HCT116 (cell line): ENCODE measurements at regions not wholly inside any gene's neighbourhood (a gene's known extent, or its start where the extent isn't known, plus 50 kb on each side); places are given as distances from the start of the nearest gene placed in this dataset.

Experiments
- ATAC-seq: fragments of 200-7000 bp; cut with Tn5 transposase; 2 replicates; pipeline ENCODE4 v1.9.1; 2020; ENCODE audit warnings: mild to moderate bottlenecking, moderate library complexity
- BruUV-seq: library from RNA; stranded (reverse); fragments of 400-500 nt; replicated peaks from 2 replicates; lab custom pipeline; 2021; lab: Mats Ljungman, UMichigan
- CTCF ChIA-PET: fragments of 300-600 bp; sonication (Branson Sonifier 250); formaldehyde crosslinking; loops from one replicate; lab custom pipeline; 2021; ENCODE audit warnings: antibody characterized with exemption; lab: Charles Lee
- POLR2A ChIA-PET: fragments of 300-600, 350-600 bp; sonication (Branson Sonifier 250); formaldehyde crosslinking; loops from one replicate; lab custom pipeline; 2021; ENCODE audit warnings: antibody characterized with exemption; lab: Charles Lee
- RAD21 ChIA-PET, 2 experiments: fragments of 300-600 bp; sonication (Branson Sonifier 250); formaldehyde crosslinking; loops; one replicate each; lab custom pipeline; 2023; ENCODE audit warnings: low total read pairs in 2 of 2; ENCODE audit not compliant: uncharacterized antibody in 2 of 2, unreplicated experiment in 2 of 2, low non-redundant PET in 1 of 2; lab: Charles Lee
- DNase-seq: peaks from one replicate; pipeline ENCODE4 v3.0.0-alpha.2; 2010; ENCODE audit warnings: low read depth, low spot score
- H2AFZ ChIP-seq: fragments of 200-600 bp; shearing (Covaris generic), sonication (generic); 2 replicates; pipeline ENCODE4 v1.6.1; 2017; ENCODE audit warnings: low read depth, mixed run types, mixed read lengths, antibody characterized with exemption, low read length; ENCODE audit not compliant: poor library complexity, severe bottlenecking
- H3K27ac ChIP-seq: 2 replicates; pipeline ENCODE4 v1.5.1; 2012; ENCODE audit warnings: low read depth, low read length
- H3K27me3 ChIP-seq: fragments of 200-600 bp; sonication (generic); 2 replicates; pipeline ENCODE4 v1.6.1; 2016; ENCODE audit warnings: mixed run types, low read length, mixed read lengths; ENCODE audit not compliant: insufficient read depth
- H3K36me3 ChIP-seq, 2 experiments: fragments of 200-500 bp in 1 of 2; fragments of 200-600 bp in 1 of 2; sonication (Bioruptor generic) in 1 of 2; sonication (generic) in 1 of 2; 2 replicates each; pipeline versions ENCODE4 v1.5.1 to v1.6.1; 2014 to 2016; ENCODE audit warnings: low read length in 2 of 2, inconsistent platforms in 1 of 2, mixed read lengths in 1 of 2, mixed run types in 1 of 2; ENCODE audit not compliant: insufficient read depth in 2 of 2, control insufficient read depth in 1 of 2
- H3K4me1 ChIP-seq, 2 experiments: fragments of 200-600 bp in 1 of 2; sonication (generic) in 1 of 2; 2 replicates each; pipeline versions ENCODE4 v1.5.1 to v1.6.1; 2012 to 2017; ENCODE audit warnings: low read length in 2 of 2, inconsistent platforms in 1 of 2, mild to moderate bottlenecking in 1 of 2, mixed read lengths in 1 of 2, mixed run types in 1 of 2, moderate library complexity in 1 of 2; ENCODE audit not compliant: insufficient read depth in 2 of 2, control insufficient read depth in 1 of 2
- H3K4me2 ChIP-seq: fragments of 200-600 bp; sonication (generic); 2 replicates; pipeline ENCODE4 v1.6.1; 2017; ENCODE audit warnings: mixed run types, low read length, mixed read lengths
- H3K4me3 ChIP-seq, 2 experiments: fragments of 200-600 bp in 1 of 2; sonication (generic) in 1 of 2; replicated peaks in 1 of 2; 2 replicates each; pipeline ENCODE4 v1.5.1; 2011 to 2016; ENCODE audit warnings: low read length in 2 of 2, control low read depth in 1 of 2, low read depth in 1 of 2, mild to moderate bottlenecking in 1 of 2, mixed read lengths in 1 of 2, mixed run types in 1 of 2
- H3K79me2 ChIP-seq: fragments of 200-600 bp; sonication (generic); 2 replicates; pipeline ENCODE4 v1.6.1; 2017; ENCODE audit warnings: mild to moderate bottlenecking, mixed run types, low read length, moderate library complexity, mixed read lengths; ENCODE audit not compliant: insufficient read depth
- H3K9ac ChIP-seq: fragments of 200-600 bp; sonication (generic); 2 replicates; pipeline ENCODE4 v1.6.1; 2016; ENCODE audit warnings: low read length, mixed read lengths
- H3K9me2 ChIP-seq: fragments of 200-600 bp; sonication (generic), shearing (Covaris generic); 2 replicates; pipeline ENCODE4 v1.6.1; 2017; ENCODE audit warnings: mixed run types, mild to moderate bottlenecking, moderate library complexity; ENCODE audit not compliant: insufficient read depth
- H3K9me3 ChIP-seq, 2 experiments: fragments of 200-500 bp in 1 of 2; fragments of 200-600 bp in 1 of 2; sonication (Bioruptor generic) in 1 of 2; sonication (generic) in 1 of 2; 2 replicates each; pipeline ENCODE4 v1.6.1; 2014 to 2017; ENCODE audit warnings: low read length in 2 of 2, mixed read lengths in 2 of 2, inconsistent platforms in 1 of 2, low read depth in 1 of 2, mild to moderate bottlenecking in 1 of 2, mixed run types in 1 of 2, moderate library complexity in 1 of 2; ENCODE audit not compliant: control insufficient read depth in 1 of 2, insufficient read depth in 1 of 2
- H4K20me1 ChIP-seq: fragments of 200-600 bp; sonication (generic), shearing (Covaris generic); 2 replicates; pipeline ENCODE4 v1.6.1; 2017; ENCODE audit warnings: mixed run types, mild to moderate bottlenecking, moderate library complexity; ENCODE audit not compliant: insufficient read depth
- CBX3 ChIP-seq: IDR thresholded peaks from 2 replicates; pipeline ENCODE4 v1.6.1; 2012; ENCODE audit warnings: low read depth
- ELF1 ChIP-seq: IDR thresholded peaks from 2 replicates; pipeline ENCODE4 v1.6.1; 2012; ENCODE audit warnings: low read depth, borderline replicate concordance
- EZH2phosphoT487 ChIP-seq: fragments of 200-600 bp; IDR thresholded peaks from 2 replicates; pipeline ENCODE4 v1.6.1; 2018; ENCODE audit warnings: antibody characterized with exemption, borderline replicate concordance
- MAX ChIP-seq: IDR thresholded peaks from 2 replicates; pipeline ENCODE4 v1.6.1; 2012
- POLR2A ChIP-seq: IDR thresholded peaks from 2 replicates; pipeline ENCODE4 v1.7.0; 2011; ENCODE audit warnings: borderline replicate concordance; ENCODE audit not compliant: insufficient read depth, insufficient read length; ENCODE audit errors: extremely low read depth
- TCF7L2 ChIP-seq: IDR thresholded peaks from 2 replicates; pipeline ENCODE4 v1.7.0; 2011; ENCODE audit warnings: borderline replicate concordance, inconsistent platforms; ENCODE audit not compliant: insufficient read depth, insufficient read length; ENCODE audit errors: extremely low read depth
- YY1 ChIP-seq: IDR thresholded peaks from 2 replicates; pipeline ENCODE4 v1.6.1; 2011; ENCODE audit warnings: low read length, low read depth, moderate library complexity, mild to moderate bottlenecking; ENCODE audit not compliant: insufficient replicate concordance; ENCODE audit errors: extremely low read depth
- ZBTB33 ChIP-seq: IDR thresholded peaks from 2 replicates; pipeline ENCODE4 v1.6.1; 2011; ENCODE audit warnings: mild to moderate bottlenecking, low read length, moderate library complexity; ENCODE audit not compliant: insufficient replicate concordance; ENCODE audit errors: extremely low read depth
- intact Hi-C: fragments of 100-400 bp; cut with micrococcal nuclease; formaldehyde crosslinking; loops from 2 replicates; pipeline ENCODE4 v1.10.0; 2022
- TF ChIP-seq, protein P1 (sequence below), 3 experiments: fragments of 200-600 bp in 1 of 3; sonication (generic) in 1 of 3; IDR thresholded peaks in 2 of 3; conservative IDR thresholded peaks in 1 of 3; 2 replicates each; pipeline ENCODE4 v1.5.1; 2012 to 2017; ENCODE audit warnings: low read depth in 2 of 3, low read length in 2 of 3, antibody characterized with exemption in 1 of 3, borderline replicate concordance in 1 of 3, control low read depth in 1 of 3, mild to moderate bottlenecking in 1 of 3, mixed read lengths in 1 of 3, mixed run types in 1 of 3, moderate library complexity in 1 of 3; ENCODE audit not compliant: insufficient read depth in 1 of 3

- DNase-seq, result no peak
- H3K27me3 ChIP-seq, result no peaks in the 10 kb centered on the region
- no peak for ATAC-seq
- CTCF ChIA-PET, result no interaction called here
- H3K4me1 ChIP-seq, result no peaks in the 10 kb centered on the region
- no peak overlapping the region for H3K4me2 ChIP-seq
- H3K79me2 ChIP-seq, result no peaks in the 10 kb centered on the region
- RAD21 ChIA-PET, result no interaction called here
- no peak overlapping the region for H3K27ac ChIP-seq
- no peaks in the 10 kb centered on the region for H3K9me3 ChIP-seq
- H3K36me3 ChIP-seq, result no peaks in the 10 kb centered on the region
- H3K9me2 ChIP-seq, result no peaks in the 10 kb centered on the region
- POLR2A ChIA-PET, result no interaction called here
- BruUV-seq, result no TSS peak
- no peak overlapping the region for H2AFZ ChIP-seq
- TF ChIP-seq EZH2phosphoT487, result no peak
- TF ChIP-seq YY1, result no peak
- TF ChIP-seq CBX3, result no peak
- TF ChIP-seq ZBTB33, result no peak
- no peak for TF ChIP-seq ELF1
- TF ChIP-seq TCF7L2, result no peak
- no peak for TF ChIP-seq MAX
- TF ChIP-seq, protein P1, sequence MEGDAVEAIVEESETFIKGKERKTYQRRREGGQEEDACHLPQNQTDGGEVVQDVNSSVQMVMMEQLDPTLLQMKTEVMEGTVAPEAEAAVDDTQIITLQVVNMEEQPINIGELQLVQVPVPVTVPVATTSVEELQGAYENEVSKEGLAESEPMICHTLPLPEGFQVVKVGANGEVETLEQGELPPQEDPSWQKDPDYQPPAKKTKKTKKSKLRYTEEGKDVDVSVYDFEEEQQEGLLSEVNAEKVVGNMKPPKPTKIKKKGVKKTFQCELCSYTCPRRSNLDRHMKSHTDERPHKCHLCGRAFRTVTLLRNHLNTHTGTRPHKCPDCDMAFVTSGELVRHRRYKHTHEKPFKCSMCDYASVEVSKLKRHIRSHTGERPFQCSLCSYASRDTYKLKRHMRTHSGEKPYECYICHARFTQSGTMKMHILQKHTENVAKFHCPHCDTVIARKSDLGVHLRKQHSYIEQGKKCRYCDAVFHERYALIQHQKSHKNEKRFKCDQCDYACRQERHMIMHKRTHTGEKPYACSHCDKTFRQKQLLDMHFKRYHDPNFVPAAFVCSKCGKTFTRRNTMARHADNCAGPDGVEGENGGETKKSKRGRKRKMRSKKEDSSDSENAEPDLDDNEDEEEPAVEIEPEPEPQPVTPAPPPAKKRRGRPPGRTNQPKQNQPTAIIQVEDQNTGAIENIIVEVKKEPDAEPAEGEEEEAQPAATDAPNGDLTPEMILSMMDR (IDR thresholded peaks at IDR 0.05 in 2 of 3, conservative IDR thresholded peaks at IDR 0.05 in 1 of 3; ENCODE audit: borderline replicate concordance in 1 of 3, insufficient read depth in 1 of 3, low read depth in 2 of 3, low read length in 2 of 3), result no peak
- TF ChIP-seq POLR2A, result no peak
- TF ChIP-seq, all 23 proteins: peak for 0
- no peaks in the 10 kb centered on the region for H4K20me1 ChIP-seq
- intact Hi-C loops, result no loop called here
- H3K9ac ChIP-seq, result no peak overlapping the region
- H3K4me3 ChIP-seq, result no peak overlapping the region
Observed at GRCh38 chr12:104856531-104856930, 101.6 kb downstream of the SLC41A2 start.
